ENCODE measurements at regions not wholly inside any gene's neighbourhood (a gene's known extent, or its start where the extent isn't known, plus 50 kb on each side); places are given as distances from the start of the nearest gene placed in this dataset.

- no peak for TF ChIP-seq CTCF (IDR thresholded peaks at IDR 0.05)
- TF ChIP-seq POLR2A (IDR thresholded peaks at IDR 0.05): no peak
These were observed 218.5 kb downstream of the PHETA1 start for GRCh38 chr12:111150360-111150759.

Measured in uterus (tissue), 2 donors.